ENCODE measurements at regions not wholly inside any gene's neighbourhood (a gene's known extent, or its start where the extent isn't known, plus 50 kb on each side); places are given as distances from the start of the nearest gene placed in this dataset.

DNA sequence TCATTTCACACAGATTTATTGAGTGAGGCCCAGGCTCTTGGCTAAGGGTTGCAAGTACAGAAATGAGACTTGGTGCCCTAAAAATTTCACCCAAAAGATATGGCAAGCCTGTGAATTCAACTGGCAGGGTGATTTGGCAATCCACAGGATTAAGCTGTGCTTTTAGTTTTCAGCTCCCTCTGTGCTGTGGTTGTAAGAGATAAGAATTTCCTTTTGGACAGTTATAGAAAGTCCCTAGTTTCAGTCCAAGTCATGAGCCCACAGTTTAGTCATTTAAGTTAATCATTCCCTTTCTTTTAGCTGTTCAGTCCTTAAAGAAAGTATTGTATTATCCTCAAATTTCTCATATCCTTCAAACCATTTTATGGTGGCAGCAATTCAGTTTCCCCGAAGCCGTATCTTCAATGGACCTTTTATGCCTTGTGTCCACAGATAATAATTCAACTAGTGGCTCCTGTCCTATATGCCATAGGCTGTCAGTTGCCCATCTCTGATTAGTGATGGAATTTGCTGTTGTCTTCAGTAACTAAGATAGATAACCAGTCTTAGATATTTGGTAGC, 73.4 kb upstream of the NAMPT start:
- TF ChIP-seq CTCF (IDR thresholded peaks at IDR 0.05; ENCODE audit: low read depth, low read length): no peak
- no peak for DNase-seq (ENCODE audit: extremely low read depth, low read depth)

DNA sequence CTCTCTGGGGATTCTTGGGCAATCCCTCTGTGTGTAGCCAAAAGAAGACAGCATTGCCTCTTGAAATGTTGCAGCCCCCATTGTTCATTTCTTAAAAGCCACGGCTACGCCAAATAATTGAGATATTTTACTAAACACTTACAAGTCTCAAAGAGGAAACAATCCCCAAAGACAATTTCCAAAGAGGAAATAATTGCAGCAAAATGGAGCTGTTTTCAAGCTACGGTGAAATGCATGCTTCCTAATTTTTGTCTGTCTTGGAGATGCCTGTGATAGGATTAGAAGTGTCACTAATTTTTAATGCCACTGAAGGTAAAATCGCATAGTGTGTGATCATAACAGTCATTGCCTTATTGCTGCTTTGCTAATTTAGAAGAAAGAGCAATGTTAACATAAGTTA, 72.9 kb upstream of the NAMPT start:
- no peak for DNase-seq (ENCODE audit: extremely low read depth, low read depth)
- no peak for TF ChIP-seq CTCF (IDR thresholded peaks at IDR 0.05; ENCODE audit: low read depth, low read length)

DNA sequence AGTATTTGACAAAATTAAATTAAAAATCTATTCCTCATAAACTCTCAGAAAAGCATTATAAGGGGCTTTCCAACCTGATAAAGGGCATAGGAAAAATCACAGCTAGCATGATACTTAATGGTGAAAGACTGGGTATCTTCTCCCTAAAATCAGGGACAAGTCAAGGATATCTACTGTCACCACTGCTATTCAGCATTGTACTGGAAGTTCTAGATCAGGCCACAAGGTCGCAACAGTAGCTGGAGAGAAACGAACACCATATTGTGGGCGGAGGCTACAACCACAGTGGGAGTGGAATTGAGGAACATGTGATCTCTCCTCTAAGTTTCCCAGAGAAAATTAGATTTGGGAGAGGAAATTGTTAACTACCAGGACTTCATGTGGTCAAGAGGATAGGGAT, 70.0 kb upstream of the NAMPT start:
- no peak for DNase-seq (ENCODE audit: extremely low read depth, low read depth)
- TF ChIP-seq CTCF (IDR thresholded peaks at IDR 0.05; ENCODE audit: low read depth, low read length): no peak

- no peak for DNase-seq (ENCODE audit: extremely low read depth, low read depth)
- no peak for TF ChIP-seq CTCF (IDR thresholded peaks at IDR 0.05; ENCODE audit: low read depth, low read length)
Measured at GRCh38 chr7:106353944-106354343, 69.2 kb upstream of the NAMPT start.

DNA sequence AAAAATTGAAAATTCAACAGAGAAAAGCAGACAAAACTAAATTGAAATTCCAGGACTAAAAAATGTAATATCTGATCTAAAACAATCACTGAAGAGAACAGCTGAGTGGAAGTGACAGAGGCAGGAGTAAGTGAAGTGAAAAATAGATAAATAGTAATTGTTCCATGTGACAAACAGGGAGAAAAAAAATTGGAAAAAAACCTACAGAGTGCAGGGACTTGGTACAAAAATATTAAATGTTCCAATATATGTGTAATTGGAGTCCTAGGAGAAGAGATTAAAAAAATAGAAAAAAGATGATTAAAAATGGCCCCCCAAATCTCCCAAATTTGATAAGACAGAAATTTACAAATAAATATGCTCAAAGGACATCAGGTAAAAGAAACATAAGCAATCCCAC, 63.4 kb upstream of the NAMPT start:
- TF ChIP-seq CTCF (IDR thresholded peaks at IDR 0.05; ENCODE audit: low read depth, low read length): no peak
- no peak for DNase-seq (ENCODE audit: extremely low read depth, low read depth)

DNA sequence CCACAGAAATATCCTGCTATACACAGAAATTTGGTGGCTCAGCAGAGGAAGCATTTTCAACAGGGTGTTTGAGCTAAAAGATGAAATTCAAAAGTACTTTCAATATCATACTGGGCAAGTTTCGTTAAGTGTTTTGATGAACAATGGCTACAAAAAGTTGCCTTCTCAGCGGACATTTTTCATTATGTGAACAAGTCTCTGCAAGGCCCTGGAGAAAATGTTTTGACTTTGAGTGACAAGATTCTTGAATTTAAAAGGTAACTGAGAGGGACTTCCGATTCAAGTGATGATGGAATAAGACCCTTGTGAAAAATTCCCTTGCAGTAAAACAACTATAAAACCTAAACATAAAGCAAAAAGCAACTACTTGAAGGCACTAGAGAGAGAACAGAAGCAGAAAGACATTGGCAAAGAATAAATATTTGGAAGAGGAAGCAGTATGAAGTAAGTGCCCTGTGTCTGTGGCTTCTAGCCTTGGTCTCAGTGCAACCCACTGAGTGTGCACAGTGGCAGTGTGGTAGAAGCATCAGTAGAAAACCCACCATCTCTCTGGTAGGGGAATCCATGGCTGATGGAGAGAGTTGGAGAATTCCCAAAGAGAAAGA, 62.5 kb upstream of the NAMPT start:
- TF ChIP-seq CTCF (IDR thresholded peaks at IDR 0.05; ENCODE audit: low read depth, low read length): no peak
- DNase-seq (ENCODE audit: extremely low read depth, low read depth): no peak

GRCh38 chr7:106346678-106347217, 62.0 kb upstream of the NAMPT start:
- TF ChIP-seq CTCF (IDR thresholded peaks at IDR 0.05; ENCODE audit: low read depth, low read length): no peak

More at GRCh38 chr7:106346678-106347217, 62.0 kb upstream of the NAMPT start:
- DNase-seq (ENCODE audit: extremely low read depth, low read depth): peak; percentile 83

Data from AG09319 (cell line).